Activated T-helper 1 cell treated with anti-CD3 and anti-CD28 coated beads, Interleukin-2, amount 50 U/mL, for 16 hours (primary cell): ENCODE measurements at regions not wholly inside any gene's neighbourhood (a gene's known extent, or its start where the extent isn't known, plus 50 kb on each side); places are given as distances from the start of the nearest gene placed in this dataset.

Source experiments
- DNase-seq, 2 donors: peaks; one replicate each; pipeline ENCODE4 v3.0.0-alpha.2; 2020; ENCODE audit warnings: low read depth in 1 of 2, low spot score in 1 of 2

- no peak for DNase-seq
These were observed 114.0 kb upstream of the AKIP1 start for GRCh38 chr11:8796941-8797340.

GRCh38 chr11:8799273-8799672, 111.7 kb upstream of the AKIP1 start:
- no peak for DNase-seq

GRCh38 chr11:8800520-8801110, 110.4 kb upstream of the AKIP1 start:
- DNase-seq: no peak

GRCh38 chr11:8801121-8801520, 109.9 kb upstream of the AKIP1 start:
- DNase-seq: no peak

GRCh38 chr11:8802251-8802650, 108.7 kb upstream of the AKIP1 start:
- no peak for DNase-seq

GRCh38 chr11:8803973-8804372, 107.0 kb upstream of the AKIP1 start:
- DNase-seq: no peak

GRCh38 chr11:8805296-8805695, 105.7 kb upstream of the AKIP1 start:
- DNase-seq: no peak

- no peak for DNase-seq
These were observed 104.0 kb upstream of the AKIP1 start for GRCh38 chr11:8806974-8807373.

GRCh38 chr11:8807544-8808225, 103.3 kb upstream of the AKIP1 start:
- DNase-seq: no peak

- DNase-seq: no peak
These were observed 102.8 kb upstream of the AKIP1 start for GRCh38 chr11:8808226-8808585.

GRCh38 chr11:8809241-8809938, 101.6 kb upstream of the AKIP1 start:
- DNase-seq: no peak

GRCh38 chr11:8809939-8810539, 101.0 kb upstream of the AKIP1 start:
- DNase-seq: no peak

- no peak for DNase-seq
These were observed 100.3 kb upstream of the AKIP1 start for GRCh38 chr11:8810540-8811301.

GRCh38 chr11:8811571-8811970, 99.4 kb upstream of the AKIP1 start:
- DNase-seq: no peak

GRCh38 chr11:8812438-8812837, 98.6 kb upstream of the AKIP1 start:
- no peak for DNase-seq

GRCh38 chr11:8813658-8814057, 97.3 kb upstream of the AKIP1 start:
- DNase-seq: peak in 1 of 2 donors; percentile 2

- no peak for DNase-seq
These were observed 96.6 kb upstream of the AKIP1 start for GRCh38 chr11:8814209-8814922.

GRCh38 chr11:8814923-8815240, 96.1 kb upstream of the AKIP1 start:
- no peak for DNase-seq

- DNase-seq: no peak
These were observed 92.6 kb upstream of the AKIP1 start for GRCh38 chr11:8818421-8818820.

GRCh38 chr11:8820401-8820800, 90.6 kb upstream of the AKIP1 start:
- DNase-seq: no peak

- DNase-seq: no peak
These were observed 88.5 kb upstream of the AKIP1 start for GRCh38 chr11:8822469-8822868.
